Osteoblast (primary cell): ENCODE measurements at regions not wholly inside any gene's neighbourhood (a gene's known extent, or its start where the extent isn't known, plus 50 kb on each side); places are given as distances from the start of the nearest gene placed in this dataset.
"Not testable (repeated sequence)": the region's sequence is repeated elsewhere in the genome, so short reads cannot be mapped to it uniquely, and the experiment has no call there.

ENCODE experiments used
- DNase-seq: peaks from one replicate; pipeline ENCODE4 v3.0.0; 2011; ENCODE audit warnings: low spot score, mixed read lengths; ENCODE audit not compliant: insufficient read length; ENCODE audit errors: missing footprints
- H2AFZ ChIP-seq: 2 replicates; pipeline ENCODE4 v1.6.0; 2011; ENCODE audit warnings: mild to moderate bottlenecking, low read length
- H3K27ac ChIP-seq: 2 replicates; pipeline ENCODE4 v1.5.1; 2011; ENCODE audit warnings: mild to moderate bottlenecking, low read depth, low read length, moderate library complexity
- H3K27me3 ChIP-seq: 2 replicates; pipeline ENCODE4 v1.6.0; 2012; ENCODE audit warnings: mild to moderate bottlenecking, control low read depth, inconsistent platforms, low read length, moderate library complexity; ENCODE audit not compliant: insufficient read depth
- H3K36me3 ChIP-seq: 2 replicates; pipeline ENCODE4 v1.5.1; 2011; ENCODE audit warnings: mild to moderate bottlenecking, low read length, control low read depth, moderate library complexity; ENCODE audit not compliant: insufficient read depth
- H3K4me1 ChIP-seq: 2 replicates; pipeline ENCODE4 v1.5.1; 2011; ENCODE audit warnings: mild to moderate bottlenecking, low read length, control low read depth, moderate library complexity; ENCODE audit not compliant: insufficient read depth
- H3K4me2 ChIP-seq: 2 replicates; pipeline ENCODE4 v1.6.0; 2011; ENCODE audit warnings: mild to moderate bottlenecking, low read length; ENCODE audit not compliant: insufficient read depth
- H3K4me3 ChIP-seq: fragments of 200-600 bp; sonication (generic); 3 replicates; pipeline ENCODE4 v1.5.1; 2012; ENCODE audit warnings: mild to moderate bottlenecking, low read length, inconsistent platforms; ENCODE audit not compliant: insufficient read depth
- H3K79me2 ChIP-seq: 2 replicates; pipeline ENCODE4 v1.6.0; 2012; ENCODE audit warnings: mild to moderate bottlenecking, low read length, control low read depth, inconsistent platforms; ENCODE audit not compliant: insufficient read depth
- H3K9me3 ChIP-seq: 2 replicates; pipeline ENCODE4 v1.5.1; 2011; ENCODE audit warnings: low read depth, low read length, control low read depth
- H4K20me1 ChIP-seq: 2 replicates; pipeline ENCODE4 v1.6.0; 2012; ENCODE audit warnings: mild to moderate bottlenecking, low read length, control low read depth; ENCODE audit not compliant: insufficient read depth
- CTCF ChIP-seq: IDR thresholded peaks from 2 replicates; pipeline ENCODE4 v1.5.1; 2011; ENCODE audit warnings: mild to moderate bottlenecking, low read depth, low read length, moderate library complexity; ENCODE audit errors: extremely low read depth

GRCh38 chr7:29677254-29677653 lies 113.6 kb downstream of the PRR15 start:
- not testable (repeated sequence) for H2AFZ ChIP-seq, H3K27me3 ChIP-seq, DNase-seq, H3K4me3 ChIP-seq, H3K4me1 ChIP-seq, H3K4me2 ChIP-seq, H4K20me1 ChIP-seq, H3K36me3 ChIP-seq, H3K9me3 ChIP-seq, H3K79me2 ChIP-seq, H3K27ac ChIP-seq

GRCh38 chr7:29679963-29680362 lies 116.3 kb downstream of the PRR15 start:
- H3K79me2 ChIP-seq, DNase-seq, H3K27ac ChIP-seq, H4K20me1 ChIP-seq, H3K4me3 ChIP-seq, H3K4me2 ChIP-seq, H3K27me3 ChIP-seq, H3K4me1 ChIP-seq, H3K9me3 ChIP-seq, H2AFZ ChIP-seq, H3K36me3 ChIP-seq: not testable (repeated sequence)

GRCh38 chr7:29680601-29681000 lies 117.0 kb downstream of the PRR15 start:
- not testable (repeated sequence) for H3K27me3 ChIP-seq, H3K27ac ChIP-seq, H3K4me2 ChIP-seq, H3K4me1 ChIP-seq, H3K79me2 ChIP-seq, H3K9me3 ChIP-seq, H4K20me1 ChIP-seq, H2AFZ ChIP-seq, DNase-seq, H3K36me3 ChIP-seq, H3K4me3 ChIP-seq

- H3K79me2 ChIP-seq, H3K27me3 ChIP-seq, H3K27ac ChIP-seq, H3K9me3 ChIP-seq, H4K20me1 ChIP-seq, H3K36me3 ChIP-seq, DNase-seq, H3K4me1 ChIP-seq: not testable (repeated sequence)
- Histone ChIP-seq H3K4me2 (peak overlapping the region; percentile 77), H3K4me3 (peak overlapping the region; percentile 79), H2AFZ (peak overlapping the region; percentile 59)
These were observed 120.6 kb downstream of the PRR15 start for GRCh38 chr7:29684151-29684786.

- Histone ChIP-seq H3K4me3 (peak overlapping the region; percentile 79), H3K4me2 (peak overlapping the region; percentile 77), H3K9me3 (no peaks in the 10 kb centered on the region), H3K36me3 (no peaks in the 10 kb centered on the region), H3K4me1 (no peaks in the 10 kb centered on the region), H3K27ac (no peak overlapping the region), H3K79me2 (peaks cover 5% of the 10 kb centered on the region), H2AFZ (peak overlapping the region; percentile 74), H3K27me3 (no peaks in the 10 kb centered on the region), H4K20me1 (no peaks in the 10 kb centered on the region)
- DNase-seq, result peak; percentile 92
- no peak for TF ChIP-seq CTCF
These were observed 121.3 kb upstream of the WIPF3 start for GRCh38 chr7:29684787-29685650.

- Histone ChIP-seq H3K4me2 (peak overlapping the region; percentile 77), H2AFZ (peak overlapping the region; percentile 25)
- H3K27ac ChIP-seq, result not testable (repeated sequence)
These were observed 120.5 kb upstream of the WIPF3 start for GRCh38 chr7:29685651-29686271.

GRCh38 chr7:29690510-29690909 lies 115.8 kb upstream of the WIPF3 start:
- not testable (repeated sequence) for H3K4me2 ChIP-seq, H3K36me3 ChIP-seq, H2AFZ ChIP-seq, H4K20me1 ChIP-seq, DNase-seq, H3K27ac ChIP-seq, H3K27me3 ChIP-seq, H3K4me3 ChIP-seq, H3K4me1 ChIP-seq, H3K9me3 ChIP-seq, H3K79me2 ChIP-seq

More at GRCh38 chr7:29685651-29686271, 120.5 kb upstream of the WIPF3 start:
- not testable (repeated sequence) for H4K20me1 ChIP-seq, H3K79me2 ChIP-seq, H3K27me3 ChIP-seq, H3K9me3 ChIP-seq, H3K4me1 ChIP-seq, H3K36me3 ChIP-seq
- H3K4me3 ChIP-seq, result peak overlapping the region; percentile 79
- DNase-seq, result peak; percentile 29

- DNase-seq, H3K36me3 ChIP-seq, H4K20me1 ChIP-seq, H3K4me1 ChIP-seq, H3K4me2 ChIP-seq, H3K27me3 ChIP-seq, H3K9me3 ChIP-seq, H3K4me3 ChIP-seq, H3K79me2 ChIP-seq, H2AFZ ChIP-seq, H3K27ac ChIP-seq: not testable (repeated sequence)
These were observed 109.9 kb upstream of the WIPF3 start for GRCh38 chr7:29696402-29696801.
